Mesodermal cell (in vitro differentiated cells): ENCODE measurements at regions not wholly inside any gene's neighbourhood (a gene's known extent, or its start where the extent isn't known, plus 50 kb on each side); places are given as distances from the start of the nearest gene placed in this dataset.

Source experiments
- H3K27ac ChIP-seq: 2 replicates; pipeline ENCODE4 v1.7.0; 2013; ENCODE audit warnings: mild to moderate bottlenecking, low read depth, low read length, moderate library complexity; ENCODE audit not compliant: severe bottlenecking
- H3K36me3 ChIP-seq: 2 replicates; pipeline ENCODE4 v1.7.1; 2013; ENCODE audit warnings: mild to moderate bottlenecking, low read length, moderate library complexity; ENCODE audit not compliant: control insufficient read depth, insufficient read depth
- H3K4me1 ChIP-seq: one replicate; pipeline ENCODE4 v1.7.1; 2013; ENCODE audit warnings: mild to moderate bottlenecking, low read length; ENCODE audit not compliant: insufficient read depth, control insufficient read depth, poor library complexity, severe bottlenecking
- H3K4me3 ChIP-seq: 2 replicates; pipeline ENCODE4 v1.7.0; 2013; ENCODE audit warnings: low read length, control low read depth, mild to moderate bottlenecking; ENCODE audit not compliant: insufficient read depth, poor library complexity, severe bottlenecking; ENCODE audit errors: extremely low read depth
- H3K9me3 ChIP-seq: 2 replicates; pipeline ENCODE4 v1.7.1; 2013; ENCODE audit warnings: mild to moderate bottlenecking, low read length, moderate library complexity; ENCODE audit not compliant: control insufficient read depth
- WGBS, 2 experiments: methylation state at CpG; one replicate each; pipeline ENCODE4 v1.1.5; 2013; ENCODE audit warnings: missing lambda C conversion rate in 2 of 2; ENCODE audit not compliant: insufficient coverage in 2 of 2; 5-methylcytosine and 5-hydroxymethylcytosine counted together

GRCh38 chr2:147589127-147589526 lies 255.7 kb upstream of the ACVR2A start:
- no peak overlapping the region for H3K27ac ChIP-seq
- no peaks in the 10 kb centered on the region for H3K4me1 ChIP-seq
- WGBS, 2 experiments, result no CpG with 5 or more reads among the region's 1 CpG
- no peaks in the 10 kb centered on the region for H3K36me3 ChIP-seq
- peaks cover 6% of the 10 kb centered on the region for H3K9me3 ChIP-seq
- H3K4me3 ChIP-seq, result no peak overlapping the region

GRCh38 chr2:147588191-147588590 lies 256.6 kb upstream of the ACVR2A start:
- Histone ChIP-seq H3K9me3 (peaks cover 6% of the 10 kb centered on the region), H3K4me3 (no peak overlapping the region), H3K27ac (no peak overlapping the region), H3K36me3 (no peaks in the 10 kb centered on the region), H3K4me1 (no peaks in the 10 kb centered on the region)
- WGBS, 2 experiments, result 71% methylated on average over 1 of the region's 2 CpGs; no CpG with 5 or more reads in 1 of the 2 experiments

GRCh38 chr2:147578529-147578928 lies 266.3 kb upstream of the ACVR2A start:
- no peak overlapping the region for H3K27ac ChIP-seq
- no peaks in the 10 kb centered on the region for H3K9me3 ChIP-seq
- no peaks in the 10 kb centered on the region for H3K4me1 ChIP-seq
- H3K36me3 ChIP-seq, result no peaks in the 10 kb centered on the region
- 85 to 100% methylated on average over 2 of the region's 3 CpGs for WGBS, 2 experiments
- H3K4me3 ChIP-seq, result no peak overlapping the region

- Histone ChIP-seq H3K4me3 (no peak overlapping the region), H3K36me3 (no peaks in the 10 kb centered on the region), H3K9me3 (no peaks in the 10 kb centered on the region), H3K27ac (no peak overlapping the region), H3K4me1 (no peaks in the 10 kb centered on the region)
- 100% methylated on average over 1 of the region's 2 CpGs; no CpG with 5 or more reads in 1 of the 2 experiments for WGBS, 2 experiments
Measured at GRCh38 chr2:147577998-147578380, 266.8 kb upstream of the ACVR2A start.

- 87 to 88% methylated on average over 3 to 4 of the region's 8 CpGs for WGBS, 2 experiments
- no peak overlapping the region for H3K4me3 ChIP-seq
- no peaks in the 10 kb centered on the region for H3K9me3 ChIP-seq
- H3K27ac ChIP-seq, result no peak overlapping the region
- H3K36me3 ChIP-seq, result no peaks in the 10 kb centered on the region
- no peaks in the 10 kb centered on the region for H3K4me1 ChIP-seq
Measured at GRCh38 chr2:147577323-147577997, 267.4 kb upstream of the ACVR2A start.

- Histone ChIP-seq H3K9me3 (no peaks in the 10 kb centered on the region), H3K27ac (no peak overlapping the region), H3K36me3 (no peaks in the 10 kb centered on the region), H3K4me3 (no peak overlapping the region), H3K4me1 (no peaks in the 10 kb centered on the region)
- no CpG with 5 or more reads among the region's 3 CpGs for WGBS, 2 experiments
Measured at GRCh38 chr2:147575106-147575505, 269.7 kb upstream of the ACVR2A start.

- no peaks in the 10 kb centered on the region for H3K9me3 ChIP-seq
- H3K27ac ChIP-seq, result no peak overlapping the region
- no peaks in the 10 kb centered on the region for H3K36me3 ChIP-seq
- no peaks in the 10 kb centered on the region for H3K4me1 ChIP-seq
- WGBS, 2 experiments, result 84 to 100% methylated on average over 1 to 2 of the region's 2 CpGs
- no peak overlapping the region for H3K4me3 ChIP-seq
Measured at GRCh38 chr2:147572622-147573021, 272.2 kb upstream of the ACVR2A start.

- no peaks in the 10 kb centered on the region for H3K9me3 ChIP-seq
- 89% methylated on average over 1 of the region's 3 CpGs; no CpG with 5 or more reads in 1 of the 2 experiments for WGBS, 2 experiments
Measured at GRCh38 chr2:147569426-147569825, 275.4 kb upstream of the ACVR2A start.

GRCh38 chr2:147568109-147568508 lies 276.7 kb upstream of the ACVR2A start:
- no peaks in the 10 kb centered on the region for H3K4me1 ChIP-seq
- 90 to 94% methylated on average over 3 of the region's 3 CpGs for WGBS, 2 experiments
- H3K9me3 ChIP-seq, result no peaks in the 10 kb centered on the region
- H3K4me3 ChIP-seq, result no peak overlapping the region
- H3K36me3 ChIP-seq, result no peaks in the 10 kb centered on the region
- no peak overlapping the region for H3K27ac ChIP-seq

More at GRCh38 chr2:147569426-147569825, 275.4 kb upstream of the ACVR2A start:
- no peak overlapping the region for H3K4me3 ChIP-seq
- H3K4me1 ChIP-seq, result no peaks in the 10 kb centered on the region
- no peak overlapping the region for H3K27ac ChIP-seq
- no peaks in the 10 kb centered on the region for H3K36me3 ChIP-seq

GRCh38 chr2:147567136-147567535 lies 277.7 kb upstream of the ACVR2A start:
- no peaks in the 10 kb centered on the region for H3K4me1 ChIP-seq
- no peaks in the 10 kb centered on the region for H3K36me3 ChIP-seq
- no peaks in the 10 kb centered on the region for H3K9me3 ChIP-seq
- 90% methylated on average over 1 of the region's 2 CpGs; no CpG with 5 or more reads in 1 of the 2 experiments for WGBS, 2 experiments
- H3K4me3 ChIP-seq, result no peak overlapping the region
- no peak overlapping the region for H3K27ac ChIP-seq

- Histone ChIP-seq H3K4me3 (no peak overlapping the region), H3K36me3 (no peaks in the 10 kb centered on the region)
- 83 to 100% methylated on average over 1 of the region's 5 CpGs for WGBS, 2 experiments
Measured at GRCh38 chr2:147560810-147561535, 283.9 kb upstream of the ACVR2A start.

More at GRCh38 chr2:147560810-147561535, 283.9 kb upstream of the ACVR2A start:
- Histone ChIP-seq H3K9me3 (no peaks in the 10 kb centered on the region), H3K4me1 (no peaks in the 10 kb centered on the region), H3K27ac (no peak overlapping the region)
